ENCODE measurements at regions not wholly inside any gene's neighbourhood (a gene's known extent, or its start where the extent isn't known, plus 50 kb on each side); places are given as distances from the start of the nearest gene placed in this dataset.
"Not testable (repeated sequence)": the region's sequence is repeated elsewhere in the genome, so short reads cannot be mapped to it uniquely, and the experiment has no call there.

- no peak overlapping the region for H3K9ac ChIP-seq (ENCODE audit: low read length)
- H3K27me3 ChIP-seq (ENCODE audit: control insufficient read depth in 1 of 2, insufficient read depth in 2 of 2, low read length in 2 of 2) = no peaks in the 10 kb centered on the region
- H3K9me3 ChIP-seq (ENCODE audit: low read length) = no peaks in the 10 kb centered on the region
- no peaks in the 10 kb centered on the region for H3K4me1 ChIP-seq (ENCODE audit: insufficient read depth, low read length)
- no peak overlapping the region for H3K27ac ChIP-seq (ENCODE audit: low read depth, low read length)
- no peak overlapping the region for H3K4me3 ChIP-seq (ENCODE audit: low read depth in 1 of 2, low read length in 2 of 2)
- H3K36me3 ChIP-seq (ENCODE audit: insufficient read depth, low read length) = no peaks in the 10 kb centered on the region
These were observed 62.4 kb upstream of the BMAL1 start for GRCh38 chr11:13215149-13215548.

GRCh38 chr11:13216019-13216710 is 61.4 kb upstream of the BMAL1 start:
- H3K9ac ChIP-seq (ENCODE audit: low read length) = no peak overlapping the region
- no peaks in the 10 kb centered on the region for H3K27me3 ChIP-seq (ENCODE audit: control insufficient read depth in 1 of 2, insufficient read depth in 2 of 2, low read length in 2 of 2)
- no peaks in the 10 kb centered on the region for H3K36me3 ChIP-seq (ENCODE audit: insufficient read depth, low read length)
- H3K9me3 ChIP-seq (ENCODE audit: low read length) = no peaks in the 10 kb centered on the region
- H3K4me3 ChIP-seq (ENCODE audit: low read depth in 1 of 2, low read length in 2 of 2) = no peak overlapping the region
- no peak overlapping the region for H3K27ac ChIP-seq (ENCODE audit: low read depth, low read length)
- no peaks in the 10 kb centered on the region for H3K4me1 ChIP-seq (ENCODE audit: insufficient read depth, low read length)

GRCh38 chr11:13216711-13217075 is 60.9 kb upstream of the BMAL1 start:
- H3K9me3 ChIP-seq (ENCODE audit: low read length) = no peaks in the 10 kb centered on the region
- no peaks in the 10 kb centered on the region for H3K4me1 ChIP-seq (ENCODE audit: insufficient read depth, low read length)
- H3K27ac ChIP-seq (ENCODE audit: low read depth, low read length) = no peak overlapping the region
- no peaks in the 10 kb centered on the region for H3K27me3 ChIP-seq (ENCODE audit: control insufficient read depth in 1 of 2, insufficient read depth in 2 of 2, low read length in 2 of 2)
- H3K4me3 ChIP-seq (ENCODE audit: low read depth in 1 of 2, low read length in 2 of 2) = no peak overlapping the region
- H3K36me3 ChIP-seq (ENCODE audit: insufficient read depth, low read length) = no peaks in the 10 kb centered on the region
- H3K9ac ChIP-seq (ENCODE audit: low read length) = no peak overlapping the region

GRCh38 chr11:13218685-13219084 is 58.9 kb upstream of the BMAL1 start:
- not testable (repeated sequence) for H3K4me1 ChIP-seq (ENCODE audit: insufficient read depth, low read length); H3K27ac ChIP-seq (ENCODE audit: low read depth, low read length); H3K36me3 ChIP-seq (ENCODE audit: insufficient read depth, low read length); H3K27me3 ChIP-seq (ENCODE audit: control insufficient read depth in 1 of 2, insufficient read depth in 2 of 2, low read length in 2 of 2); H3K9me3 ChIP-seq (ENCODE audit: low read length); H3K4me3 ChIP-seq (ENCODE audit: low read depth in 1 of 2, low read length in 2 of 2); H3K9ac ChIP-seq (ENCODE audit: low read length)

GRCh38 chr11:13220148-13220547 is 57.4 kb upstream of the BMAL1 start:
- Histone ChIP-seq H3K9ac (ENCODE audit: low read length) (no peak overlapping the region), H3K4me1 (ENCODE audit: insufficient read depth, low read length) (no peaks in the 10 kb centered on the region), H3K27ac (ENCODE audit: low read depth, low read length) (no peak overlapping the region), H3K27me3 (ENCODE audit: control insufficient read depth in 1 of 2, insufficient read depth in 2 of 2, low read length in 2 of 2) (no peaks in the 10 kb centered on the region), H3K9me3 (ENCODE audit: low read length) (no peaks in the 10 kb centered on the region), H3K36me3 (ENCODE audit: insufficient read depth, low read length) (no peaks in the 10 kb centered on the region), H3K4me3 (ENCODE audit: low read depth in 1 of 2, low read length in 2 of 2) (no peak overlapping the region)

GRCh38 chr11:13221722-13222121 is 55.9 kb upstream of the BMAL1 start:
- no peaks in the 10 kb centered on the region for H3K4me1 ChIP-seq (ENCODE audit: insufficient read depth, low read length)
- no peaks in the 10 kb centered on the region for H3K9me3 ChIP-seq (ENCODE audit: low read length)
- no peaks in the 10 kb centered on the region for H3K27me3 ChIP-seq (ENCODE audit: control insufficient read depth in 1 of 2, insufficient read depth in 2 of 2, low read length in 2 of 2)
- H3K4me3 ChIP-seq (ENCODE audit: low read depth in 1 of 2, low read length in 2 of 2) = no peak overlapping the region
- H3K27ac ChIP-seq (ENCODE audit: low read depth, low read length) = no peak overlapping the region
- no peaks in the 10 kb centered on the region for H3K36me3 ChIP-seq (ENCODE audit: insufficient read depth, low read length)
- H3K9ac ChIP-seq (ENCODE audit: low read length) = no peak overlapping the region

- no peak overlapping the region for H3K9ac ChIP-seq (ENCODE audit: low read length)
- H3K36me3 ChIP-seq (ENCODE audit: insufficient read depth, low read length) = no peaks in the 10 kb centered on the region
- H3K27me3 ChIP-seq (ENCODE audit: control insufficient read depth in 1 of 2, insufficient read depth in 2 of 2, low read length in 2 of 2) = no peaks in the 10 kb centered on the region
- no peaks in the 10 kb centered on the region for H3K9me3 ChIP-seq (ENCODE audit: low read length)
- H3K4me1 ChIP-seq (ENCODE audit: insufficient read depth, low read length) = no peaks in the 10 kb centered on the region
- H3K27ac ChIP-seq (ENCODE audit: low read depth, low read length) = no peak overlapping the region
- H3K4me3 ChIP-seq (ENCODE audit: low read depth in 1 of 2, low read length in 2 of 2) = no peak overlapping the region
These were observed 55.3 kb upstream of the BMAL1 start for GRCh38 chr11:13222285-13222684.

- H3K4me3 ChIP-seq (ENCODE audit: low read depth in 1 of 2, low read length in 2 of 2) = no peak overlapping the region
- no peak overlapping the region for H3K27ac ChIP-seq (ENCODE audit: low read depth, low read length)
- no peaks in the 10 kb centered on the region for H3K36me3 ChIP-seq (ENCODE audit: insufficient read depth, low read length)
- H3K9me3 ChIP-seq (ENCODE audit: low read length) = no peaks in the 10 kb centered on the region
- H3K27me3 ChIP-seq (ENCODE audit: control insufficient read depth in 1 of 2, insufficient read depth in 2 of 2, low read length in 2 of 2) = no peaks in the 10 kb centered on the region
- no peak overlapping the region for H3K9ac ChIP-seq (ENCODE audit: low read length)
- H3K4me1 ChIP-seq (ENCODE audit: insufficient read depth, low read length) = no peaks in the 10 kb centered on the region
These were observed 54.5 kb upstream of the BMAL1 start for GRCh38 chr11:13223112-13223511.

GRCh38 chr11:13224324-13224723 is 53.3 kb upstream of the BMAL1 start:
- Histone ChIP-seq H3K27ac (ENCODE audit: low read depth, low read length) (no peak overlapping the region), H3K9me3 (ENCODE audit: low read length) (no peaks in the 10 kb centered on the region), H3K9ac (ENCODE audit: low read length) (no peak overlapping the region), H3K36me3 (ENCODE audit: insufficient read depth, low read length) (no peaks in the 10 kb centered on the region), H3K4me3 (ENCODE audit: low read depth in 1 of 2, low read length in 2 of 2) (no peak overlapping the region), H3K4me1 (ENCODE audit: insufficient read depth, low read length) (no peaks in the 10 kb centered on the region), H3K27me3 (ENCODE audit: control insufficient read depth in 1 of 2, insufficient read depth in 2 of 2, low read length in 2 of 2) (no peaks in the 10 kb centered on the region)

GRCh38 chr11:13225038-13226001 is 52.3 kb upstream of the BMAL1 start:
- H3K9me3 ChIP-seq (ENCODE audit: low read length) = no peaks in the 10 kb centered on the region
- no peaks in the 10 kb centered on the region for H3K36me3 ChIP-seq (ENCODE audit: insufficient read depth, low read length)
- H3K27me3 ChIP-seq (ENCODE audit: control insufficient read depth in 1 of 2, insufficient read depth in 2 of 2, low read length in 2 of 2) = no peaks in the 10 kb centered on the region
- no peak overlapping the region for H3K27ac ChIP-seq (ENCODE audit: low read depth, low read length)
- H3K4me1 ChIP-seq (ENCODE audit: insufficient read depth, low read length) = no peaks in the 10 kb centered on the region
- no peak overlapping the region for H3K4me3 ChIP-seq (ENCODE audit: low read depth in 1 of 2, low read length in 2 of 2)
- no peak overlapping the region for H3K9ac ChIP-seq (ENCODE audit: low read length)

- H3K27ac ChIP-seq (ENCODE audit: low read depth, low read length) = no peak overlapping the region
- H3K27me3 ChIP-seq (ENCODE audit: control insufficient read depth in 1 of 2, insufficient read depth in 2 of 2, low read length in 2 of 2) = no peaks in the 10 kb centered on the region
- H3K9ac ChIP-seq (ENCODE audit: low read length) = no peak overlapping the region
- H3K4me3 ChIP-seq (ENCODE audit: low read depth in 1 of 2, low read length in 2 of 2) = no peak overlapping the region
- peaks cover 8% of the 10 kb centered on the region for H3K4me1 ChIP-seq (ENCODE audit: insufficient read depth, low read length)
- no peaks in the 10 kb centered on the region for H3K9me3 ChIP-seq (ENCODE audit: low read length)
- H3K36me3 ChIP-seq (ENCODE audit: insufficient read depth, low read length) = no peaks in the 10 kb centered on the region
These were observed 49.8 kb upstream of the BMAL1 start for GRCh38 chr11:13227676-13228255.
